ENCODE measurements at regions not wholly inside any gene's neighbourhood (a gene's known extent, or its start where the extent isn't known, plus 50 kb on each side); places are given as distances from the start of the nearest gene placed in this dataset.
"Not testable (repeated sequence)": the region's sequence is repeated elsewhere in the genome, so short reads cannot be mapped to it uniquely, and the experiment has no call there.

DNA sequence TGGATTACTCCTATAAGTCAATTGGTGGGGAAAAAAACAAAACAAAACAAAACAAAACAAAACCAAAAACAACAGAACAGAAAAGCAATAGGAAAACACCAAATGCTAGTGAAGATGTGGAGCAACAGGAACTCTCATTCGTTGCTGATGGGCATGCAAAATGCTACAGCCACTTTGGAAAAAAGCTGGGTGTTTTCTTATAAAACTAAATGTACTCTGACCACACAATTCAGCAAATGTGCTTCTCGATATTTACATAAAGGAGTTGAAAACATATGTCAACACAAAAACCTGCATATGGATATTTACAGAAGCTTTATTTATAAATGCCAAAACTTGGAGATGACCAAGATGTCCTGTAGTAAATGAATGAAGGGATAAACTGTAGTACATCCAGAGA lies 703.6 kb upstream of the FAM241A start:
- DNase-seq = no peak

DNA sequence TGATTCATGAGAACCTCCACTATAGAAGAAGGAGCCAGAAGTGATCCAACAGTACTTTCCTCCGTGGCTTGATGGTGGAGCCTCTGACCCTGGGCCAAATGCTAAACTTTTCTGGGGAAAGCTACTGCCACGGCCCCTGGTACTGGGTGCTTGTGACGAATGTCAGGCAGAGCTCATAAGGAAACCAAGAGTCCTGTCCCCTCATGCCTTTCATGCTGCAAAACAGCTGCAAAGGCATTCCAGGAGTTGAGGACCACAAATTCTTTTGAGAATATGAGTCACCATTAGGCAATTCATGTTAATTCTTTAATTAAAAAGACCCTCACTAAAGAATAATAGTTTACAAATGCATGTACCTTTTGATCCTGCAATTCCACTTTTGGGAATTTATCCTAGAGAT lies 700.4 kb upstream of the FAM241A start:
- DNase-seq = not testable (repeated sequence)

DNA sequence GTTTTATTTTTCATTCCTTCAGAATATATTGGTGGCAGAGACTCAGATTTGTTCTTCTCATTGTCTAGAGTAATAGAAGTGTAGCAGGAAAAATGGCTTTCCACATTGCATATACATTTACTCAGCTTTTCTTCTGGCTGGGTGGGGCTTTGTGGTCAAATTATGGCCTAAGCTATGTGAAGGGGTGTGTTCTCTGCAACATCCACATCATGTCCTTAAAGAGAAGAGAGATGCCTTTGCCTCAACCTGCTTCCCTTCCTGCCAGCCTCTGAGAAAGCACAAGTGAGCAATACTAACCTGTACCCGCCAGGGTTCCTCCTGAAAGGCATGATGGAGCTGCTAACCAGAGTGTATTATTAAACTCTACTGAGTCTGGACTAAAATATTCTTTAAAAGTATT lies 695.6 kb upstream of the FAM241A start:
- DNase-seq = no peak

DNA sequence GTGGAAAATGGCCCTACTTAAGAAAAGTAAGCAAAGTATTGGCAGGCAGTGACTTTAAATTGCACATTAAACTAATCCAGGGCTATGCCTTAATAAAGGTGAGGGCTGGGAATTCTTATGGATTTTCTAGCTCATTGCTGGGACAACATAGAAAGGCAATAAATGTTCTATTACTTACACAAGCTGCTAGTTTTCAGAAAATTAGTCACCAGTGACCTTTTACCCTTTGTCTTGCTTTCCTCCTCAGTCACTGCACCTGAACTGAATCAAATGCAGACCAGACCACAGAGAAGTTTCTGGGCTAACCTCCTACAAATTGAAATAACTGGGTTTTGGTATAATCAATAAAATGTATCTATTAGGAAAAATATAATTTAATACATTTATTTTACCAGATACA lies 694.4 kb upstream of the FAM241A start:
- DNase-seq = no peak

DNA sequence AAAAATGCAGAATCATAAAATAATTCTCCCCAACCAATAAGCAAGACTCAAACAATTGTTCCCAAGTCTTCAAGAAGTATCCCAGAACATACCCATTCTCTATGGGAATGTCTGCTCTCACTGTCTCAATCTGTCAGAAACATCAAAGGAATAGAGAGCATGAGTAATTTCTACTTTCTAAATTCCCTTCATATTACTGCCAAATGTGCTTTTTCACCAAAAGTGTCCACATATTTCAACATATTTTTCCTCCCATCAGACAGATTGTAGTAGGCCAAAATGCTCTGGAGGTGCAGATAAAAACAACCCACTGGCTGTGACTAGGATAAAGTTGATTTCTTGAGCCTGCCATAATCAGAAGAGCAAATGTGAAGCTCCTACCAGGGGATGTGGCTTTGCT lies 692.0 kb upstream of the FAM241A start:
- no peak for DNase-seq

DNA sequence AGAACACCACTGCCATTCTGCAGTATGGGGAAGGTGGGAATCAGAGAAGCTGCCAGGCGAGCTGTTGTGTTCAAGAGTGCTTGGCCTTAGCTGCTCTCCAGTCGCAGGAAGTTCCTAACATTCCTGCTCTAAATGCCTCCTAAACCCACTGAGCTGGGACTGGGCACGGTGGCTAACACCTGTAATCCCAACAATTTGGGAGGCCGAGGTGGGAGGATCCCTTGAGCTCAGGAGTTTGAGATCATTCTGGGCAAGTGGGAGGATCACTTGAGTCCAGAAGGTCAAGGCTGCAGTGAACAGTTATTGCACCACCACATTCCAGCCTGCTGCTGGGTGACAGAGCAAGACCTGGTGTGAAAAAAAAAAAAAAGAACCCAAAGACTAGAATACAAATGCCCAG lies 690.3 kb upstream of the FAM241A start:
- no peak for DNase-seq

DNA sequence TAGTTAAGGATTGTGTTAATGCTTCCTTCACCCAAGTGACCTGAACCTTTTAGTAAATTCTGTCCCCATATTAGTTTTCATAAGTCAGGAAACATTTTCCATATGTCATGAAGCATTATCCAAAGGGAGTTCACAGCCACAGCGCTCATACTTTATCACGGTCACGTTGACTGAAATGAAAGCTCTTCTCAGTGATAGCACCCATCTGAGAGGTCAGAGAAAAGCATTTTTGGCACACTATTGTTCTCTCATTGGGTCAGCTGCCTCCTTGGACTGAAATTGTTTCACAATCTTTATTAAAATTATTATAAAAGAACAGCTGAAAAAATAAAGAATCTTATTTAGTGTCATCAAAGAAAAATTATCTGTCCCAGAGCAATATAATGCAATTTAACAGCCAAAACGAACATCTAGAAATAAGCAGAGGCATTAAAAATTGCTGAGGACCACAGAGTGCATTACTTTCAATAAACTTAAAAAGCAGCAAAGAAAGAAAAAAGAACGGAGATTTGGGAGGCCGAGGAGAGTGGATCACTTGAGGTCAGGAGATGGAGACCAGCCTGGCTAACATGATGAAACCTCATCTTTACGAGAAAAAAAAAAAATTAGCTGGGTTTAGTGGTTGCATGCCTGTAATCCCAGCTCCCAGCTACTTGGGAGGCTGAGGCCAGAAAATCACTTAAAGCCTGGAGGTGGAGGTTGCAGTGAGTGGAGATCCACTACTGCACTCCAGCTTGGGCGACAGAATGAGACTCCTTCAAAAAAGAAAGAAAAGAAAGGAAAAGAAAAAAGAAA lies 680.8 kb upstream of the FAM241A start:
- no peak for DNase-seq

DNA sequence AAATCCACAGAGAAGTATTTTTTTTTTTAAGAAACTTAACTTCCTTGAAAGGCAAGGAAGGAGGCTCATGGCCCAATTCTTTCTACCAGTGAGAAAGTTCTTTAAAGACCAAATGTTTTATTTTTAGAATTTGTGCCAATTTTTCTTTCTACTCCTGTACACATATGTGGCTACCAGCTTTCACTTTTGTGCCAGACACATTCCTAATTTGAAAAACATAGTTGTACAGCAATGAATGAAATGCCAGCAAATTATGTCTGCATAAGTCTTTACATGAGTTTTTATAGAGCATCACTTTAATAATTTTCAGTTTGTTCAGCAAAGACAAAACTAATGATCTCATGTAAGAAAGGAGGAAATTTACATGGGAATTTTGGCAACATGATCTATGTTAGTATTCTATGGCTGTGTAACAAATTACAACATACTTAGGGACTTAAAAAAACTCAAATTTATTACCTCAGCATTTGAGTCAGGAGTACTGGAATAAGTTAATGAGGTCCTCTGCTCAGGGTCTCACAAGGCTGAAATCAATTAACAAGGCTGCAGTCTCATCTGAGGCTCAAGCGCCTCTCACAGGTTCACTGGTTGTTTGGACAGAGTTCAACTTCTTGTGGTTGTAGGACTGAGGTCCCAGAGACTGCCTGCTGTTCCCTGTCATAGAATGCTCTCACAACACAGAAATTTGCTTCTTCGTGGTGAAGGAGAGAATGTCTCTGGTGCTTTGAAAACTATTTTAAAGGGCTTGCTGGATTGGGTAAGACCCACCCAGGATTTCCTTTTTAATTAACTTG lies 678.2 kb upstream of the FAM241A start:
- DNase-seq = no peak

DNA sequence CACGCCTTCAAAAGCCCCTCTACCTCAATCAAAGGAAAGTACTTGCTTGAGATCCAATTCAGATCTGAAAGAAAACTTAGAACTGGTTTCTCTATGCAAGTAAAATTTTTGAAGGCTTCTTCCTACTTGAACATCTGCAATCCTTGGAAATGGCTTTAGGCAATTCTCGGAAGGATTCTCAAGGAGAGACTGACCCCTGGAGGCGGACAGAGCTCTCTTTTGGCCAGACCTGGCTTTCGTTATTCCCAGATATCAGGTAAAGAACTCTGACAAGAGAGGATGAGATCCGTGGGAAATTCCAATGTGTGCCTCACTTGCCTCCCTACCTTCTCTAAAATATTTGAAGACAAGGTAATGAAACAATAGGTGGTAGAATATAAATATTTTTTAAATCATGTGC lies 670.3 kb upstream of the FAM241A start:
- DNase-seq = no peak

DNA sequence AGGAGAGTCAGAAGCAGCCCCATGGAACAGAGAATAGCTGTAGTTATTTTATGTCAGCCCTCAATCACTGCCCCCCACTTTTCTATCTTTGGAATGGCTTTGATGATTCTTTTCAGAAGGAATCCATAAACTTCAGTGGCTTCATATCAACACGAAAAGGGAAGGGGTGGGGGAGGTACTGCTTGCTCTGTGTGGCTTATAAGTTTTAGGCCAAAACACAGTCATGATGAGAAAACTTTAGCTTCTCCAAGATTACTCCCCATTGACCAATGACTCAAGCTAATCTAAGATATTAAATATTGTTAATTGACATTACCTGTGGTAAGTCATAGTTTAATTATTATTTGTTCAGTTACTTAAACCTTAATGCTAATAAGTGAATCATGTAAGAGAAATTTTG lies 669.6 kb upstream of the FAM241A start:
- DNase-seq = no peak

DNA sequence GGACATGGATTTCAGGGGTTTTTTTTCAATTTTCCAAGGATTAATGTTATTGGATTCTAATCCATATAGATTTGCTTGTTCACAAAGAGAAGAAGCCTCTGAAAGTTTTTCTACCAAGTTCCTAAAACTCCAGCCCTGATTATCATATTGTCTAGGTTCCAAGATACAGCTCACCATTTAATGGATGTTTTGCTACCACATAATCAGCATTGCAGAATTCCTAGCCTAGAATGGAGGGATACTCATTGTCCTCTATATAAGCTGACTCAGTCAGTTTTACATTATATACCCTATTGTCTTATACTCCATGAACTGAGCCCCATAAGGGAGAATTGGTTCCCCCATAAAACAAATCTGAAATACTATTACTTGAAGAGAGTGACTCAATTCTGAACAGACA lies 664.7 kb upstream of the FAM241A start:
- DNase-seq = no peak

DNA sequence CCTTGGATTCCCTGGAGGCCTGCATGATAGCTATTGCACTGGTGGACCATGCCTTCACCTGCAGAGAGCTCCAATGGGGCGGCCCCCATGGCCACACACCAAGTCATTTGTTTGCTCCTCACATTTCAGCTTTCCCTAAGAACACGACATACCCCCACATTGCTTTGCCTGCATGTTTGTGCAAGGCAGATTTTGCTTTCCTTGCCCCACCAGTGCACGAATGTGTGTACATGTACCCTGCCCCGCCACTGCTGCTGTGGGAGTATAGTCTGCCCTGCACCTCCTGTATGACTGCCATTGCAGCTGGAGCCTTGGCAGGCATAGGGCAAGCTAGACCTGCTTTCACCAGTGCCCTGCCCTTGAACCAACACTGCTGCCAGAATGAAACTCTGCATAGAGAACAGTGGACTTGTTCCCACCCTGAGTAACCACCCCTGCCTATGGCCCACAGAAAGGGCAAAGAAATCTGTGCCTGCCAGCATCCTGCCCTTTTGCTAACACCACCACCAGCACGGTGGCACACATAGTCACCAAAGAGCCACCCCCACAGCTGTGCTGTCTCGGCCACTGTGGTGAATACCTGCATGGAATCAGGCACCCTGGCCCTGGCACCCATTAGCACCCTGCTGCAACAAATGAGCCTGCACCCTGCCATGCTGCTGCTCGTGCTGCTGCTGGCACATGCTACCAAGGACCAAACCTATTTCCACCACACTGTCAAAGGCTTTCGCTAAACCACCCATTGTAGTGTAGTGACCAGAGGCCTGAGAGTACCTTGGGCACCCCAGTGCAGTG lies 661.7 kb upstream of the FAM241A start:
- no peak for DNase-seq

DNA sequence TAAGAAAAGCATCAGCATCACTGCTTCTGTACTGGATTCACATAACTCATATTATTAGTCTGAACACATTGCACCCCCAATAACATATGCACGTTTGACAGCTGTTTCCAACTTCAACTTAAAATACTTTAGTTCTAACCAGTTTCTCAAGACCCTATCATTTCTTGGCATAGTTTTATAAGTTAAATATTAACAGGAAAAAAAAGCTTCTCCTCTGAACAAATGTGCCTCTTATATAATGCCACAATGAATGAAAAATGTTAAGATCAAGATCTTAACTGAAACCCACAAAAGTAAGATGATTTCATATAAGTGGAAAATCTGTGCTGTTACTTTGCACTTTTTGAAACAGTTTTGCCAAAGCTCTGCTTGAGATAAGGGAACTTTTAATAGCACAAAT lies 652.8 kb upstream of the FAM241A start:
- DNase-seq = no peak

DNA sequence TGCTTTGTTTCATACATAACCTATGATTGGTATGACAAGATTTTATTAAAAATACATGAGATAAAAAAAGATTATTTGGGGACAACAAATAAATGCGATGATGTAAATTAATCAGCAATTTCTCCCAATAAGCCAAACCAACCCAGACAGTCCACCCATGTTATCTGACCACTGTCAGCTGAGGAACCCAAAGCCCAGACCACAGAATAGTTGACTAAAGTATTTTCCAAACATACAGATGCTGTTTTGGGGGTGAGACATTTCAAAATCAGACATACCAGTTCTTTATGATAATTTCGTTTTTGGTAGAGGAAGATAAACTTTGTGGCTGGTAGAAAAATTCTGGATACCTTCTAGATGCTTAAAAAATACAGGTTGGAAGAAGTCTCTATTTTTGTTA lies 650.8 kb upstream of the FAM241A start:
- DNase-seq = no peak

DNA sequence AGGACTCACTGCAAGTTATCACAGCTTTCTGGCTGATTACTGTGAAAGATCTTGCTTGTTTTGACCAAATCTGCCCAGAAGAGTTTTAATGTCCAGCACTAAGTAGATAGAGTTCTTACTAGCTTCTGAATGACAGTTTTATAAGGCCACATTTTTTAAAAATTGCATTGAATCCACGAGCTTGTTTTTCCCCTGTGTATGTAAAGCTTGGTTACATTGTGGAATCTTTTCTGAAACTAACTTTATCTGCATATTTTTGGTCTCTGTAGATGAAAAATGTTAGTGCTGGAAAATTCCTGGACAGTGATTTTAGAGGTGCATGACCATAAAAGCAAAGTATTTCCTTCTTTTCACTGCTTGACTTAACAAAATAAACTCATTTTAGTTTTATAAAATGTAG lies 650.3 kb upstream of the FAM241A start:
- no peak for DNase-seq

DNA sequence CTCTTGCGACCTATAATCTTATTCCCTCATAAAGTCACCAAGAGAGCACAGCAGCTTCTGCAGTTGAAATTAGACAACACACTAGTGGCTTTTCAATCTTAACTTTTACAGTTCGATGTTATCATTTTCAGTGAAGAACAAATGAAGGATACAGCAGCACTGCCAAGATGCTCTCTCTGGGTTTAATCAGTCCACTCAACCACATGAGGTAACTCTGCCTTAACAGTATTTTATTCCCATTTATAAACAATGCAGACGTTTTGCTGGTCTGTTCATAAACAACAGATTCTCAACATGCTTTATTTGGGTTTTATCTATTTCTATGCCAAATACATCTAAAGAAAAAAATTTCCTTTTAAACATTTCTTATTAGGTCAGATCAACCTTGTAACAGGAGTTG lies 646.0 kb upstream of the FAM241A start:
- DNase-seq = no peak

DNA sequence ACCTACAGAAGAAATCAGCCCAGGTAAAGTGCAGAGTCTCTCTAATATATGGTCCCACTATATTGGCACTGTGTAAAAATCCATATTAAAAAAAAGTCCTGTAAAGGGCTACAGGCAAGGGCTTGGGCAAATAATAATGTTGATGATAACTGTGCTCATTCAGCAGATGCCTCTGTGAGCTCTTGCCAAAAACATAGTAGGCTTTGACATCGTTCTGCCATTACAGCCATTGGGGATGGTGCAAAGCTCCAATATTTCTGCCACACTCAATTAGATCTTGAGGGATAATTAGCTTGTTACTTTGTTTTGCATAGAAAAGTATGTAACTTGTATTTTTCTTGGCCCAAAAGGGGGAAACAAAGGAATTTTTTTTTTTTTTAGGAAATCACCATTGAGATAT lies 645.5 kb upstream of the FAM241A start:
- no peak for DNase-seq

DNA sequence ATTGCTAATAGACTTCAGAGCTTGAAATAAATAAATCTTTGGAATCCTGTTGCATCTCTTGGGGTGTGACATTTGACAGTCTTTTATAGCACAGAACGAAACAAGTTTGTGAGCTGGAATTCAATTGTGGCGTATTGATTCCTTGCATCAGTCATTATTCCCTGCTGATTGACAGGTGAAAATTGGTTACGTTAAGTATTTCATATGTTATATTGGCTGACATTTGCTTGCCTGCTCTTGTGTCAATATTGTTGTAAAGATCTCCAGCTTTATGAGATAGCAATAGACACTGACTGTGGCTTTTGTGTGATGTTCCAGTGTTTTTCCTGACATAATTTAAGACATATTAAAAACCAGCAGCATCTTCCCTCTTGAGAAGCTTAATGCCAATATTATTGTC lies 644.4 kb upstream of the FAM241A start:
- DNase-seq = no peak

DNA sequence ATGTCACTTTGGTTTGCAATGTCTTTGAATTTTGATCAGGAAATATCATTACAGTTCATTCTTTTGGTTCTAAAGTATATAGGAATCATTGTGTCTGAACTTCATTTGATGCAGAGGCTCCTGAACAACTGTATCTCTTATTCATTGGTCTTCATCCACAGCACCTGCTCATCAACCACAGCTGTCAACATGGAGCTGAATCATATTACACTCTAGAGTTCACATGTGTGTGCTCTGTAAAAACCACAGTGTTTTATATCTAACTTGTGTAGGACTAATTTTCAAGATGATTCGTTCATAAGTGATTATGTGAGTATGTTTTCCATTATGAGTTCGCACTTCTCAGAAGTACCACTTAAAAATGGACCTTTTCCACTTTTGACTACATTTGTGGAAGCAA lies 643.3 kb upstream of the FAM241A start:
- no peak for DNase-seq

DNA sequence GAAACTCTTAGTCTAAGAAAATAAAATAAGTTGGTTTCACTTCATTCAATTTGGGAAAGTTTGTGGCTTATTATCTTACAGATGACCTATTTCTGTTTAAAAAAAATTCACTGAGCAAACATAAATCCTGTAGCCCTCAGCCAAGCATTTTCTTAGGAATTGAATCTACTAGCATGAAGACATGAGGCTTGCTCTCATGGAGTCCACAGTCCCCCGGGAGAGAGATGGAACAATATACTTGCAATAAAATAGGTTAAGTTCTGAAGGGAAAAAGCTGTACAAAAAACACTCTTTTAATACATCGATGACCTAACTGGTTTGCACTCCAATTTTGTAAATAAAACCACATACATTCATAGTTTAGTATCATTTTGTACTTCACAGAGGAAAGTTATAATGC lies 642.6 kb upstream of the FAM241A start:
- no peak for DNase-seq

DNA sequence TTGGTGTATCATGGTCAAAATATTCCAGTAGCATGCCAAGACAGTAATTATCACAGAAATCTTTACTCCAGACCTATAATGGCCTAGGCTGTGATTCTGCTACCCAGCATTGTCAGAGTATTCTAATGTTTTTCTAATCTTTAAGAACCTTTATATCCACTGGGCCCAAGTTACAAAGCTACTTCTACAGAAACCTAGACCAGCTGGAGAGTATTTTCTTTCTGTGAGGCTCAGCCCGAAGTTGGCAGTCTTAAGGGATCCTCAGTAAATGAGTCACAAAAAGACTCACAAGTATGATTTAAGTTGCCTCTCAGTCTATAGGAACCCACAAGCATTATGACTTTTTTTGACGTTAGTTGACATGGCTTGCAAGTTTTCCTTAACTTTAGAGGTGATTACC lies 638.5 kb upstream of the FAM241A start:
- no peak for DNase-seq

DNA sequence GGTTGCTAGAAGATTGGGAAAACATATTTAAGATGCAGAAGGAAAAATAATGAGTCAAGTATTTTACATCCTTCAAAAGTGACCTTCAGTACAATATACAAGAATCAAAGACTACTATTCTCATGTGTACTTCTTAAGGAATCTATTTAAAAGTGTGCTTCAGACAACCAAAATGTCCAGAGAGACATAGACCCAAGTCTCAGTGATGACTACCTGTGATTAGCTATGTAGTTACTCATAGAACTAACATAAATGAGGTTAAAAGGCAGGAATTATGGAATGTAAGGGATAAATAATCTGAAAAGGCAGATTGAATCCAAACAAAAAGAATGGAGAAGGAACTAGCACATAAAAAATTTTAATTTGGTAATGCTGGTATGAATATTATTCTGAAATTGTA lies 634.7 kb upstream of the FAM241A start:
- no peak for DNase-seq

DNA sequence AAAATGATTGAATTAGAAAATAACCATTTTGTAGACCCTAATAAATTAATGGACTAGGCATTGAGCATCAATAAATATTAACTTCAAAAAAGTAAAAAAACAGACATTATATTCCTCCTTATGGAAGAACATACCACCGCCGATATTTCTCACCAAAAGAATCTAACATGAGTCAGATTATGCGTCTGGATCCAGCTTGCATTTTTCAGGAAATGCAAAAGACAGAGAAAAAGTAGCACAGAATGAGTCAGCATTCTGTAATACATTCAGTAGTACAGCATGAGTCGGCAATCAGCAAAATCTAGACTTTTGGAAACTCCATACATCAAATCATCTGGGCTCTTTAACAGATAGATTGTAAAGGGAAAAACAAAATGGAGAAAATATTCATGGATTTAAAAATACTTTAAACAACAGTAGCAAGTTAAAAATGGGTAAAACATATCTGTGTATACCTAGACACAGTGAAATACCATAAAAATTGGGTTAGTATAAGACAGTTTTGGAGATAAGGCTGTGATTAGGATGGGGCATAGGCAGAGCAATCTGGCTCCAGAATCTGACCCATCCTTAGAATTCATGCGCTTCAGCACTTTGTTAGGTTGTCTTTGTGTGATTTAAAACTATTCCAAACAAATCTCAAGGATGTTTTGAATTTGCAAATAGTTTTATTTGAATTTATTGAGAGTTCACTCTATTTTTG lies 633.0 kb upstream of the FAM241A start:
- no peak for DNase-seq
